ENCODE measurements at regions not wholly inside any gene's neighbourhood (a gene's known extent, or its start where the extent isn't known, plus 50 kb on each side); places are given as distances from the start of the nearest gene placed in this dataset.

- DNase-seq (ENCODE audit: low read depth), result no peak
Measured at GRCh38 chr6:92723390-92723931, 695.9 kb downstream of the EPHA7 start.

GRCh38 chr6:92719773-92720172, 699.6 kb downstream of the EPHA7 start:
- DNase-seq (ENCODE audit: low read depth), result no peak

- no peak for DNase-seq (ENCODE audit: low read depth)
Measured at GRCh38 chr6:92716638-92717037, 702.7 kb downstream of the EPHA7 start.

GRCh38 chr6:92715991-92716390, 703.4 kb downstream of the EPHA7 start:
- DNase-seq (ENCODE audit: low read depth), result peak; percentile 50

GRCh38 chr6:92714346-92714745, 705.0 kb downstream of the EPHA7 start:
- DNase-seq (ENCODE audit: low read depth), result no peak

GRCh38 chr6:92710048-92710447, 709.3 kb downstream of the EPHA7 start:
- no peak for DNase-seq (ENCODE audit: low read depth)

- no peak for DNase-seq (ENCODE audit: low read depth)
Measured at GRCh38 chr6:92708945-92709344, 710.4 kb downstream of the EPHA7 start.

- peak; percentile 11 for DNase-seq (ENCODE audit: low read depth)
Measured at GRCh38 chr6:92708270-92708669, 711.1 kb downstream of the EPHA7 start.

GRCh38 chr6:92706976-92707375, 712.4 kb downstream of the EPHA7 start:
- DNase-seq (ENCODE audit: low read depth), result peak; percentile 57

GRCh38 chr6:92701425-92702096, 717.8 kb downstream of the EPHA7 start:
- DNase-seq (ENCODE audit: low read depth), result no peak

GRCh38 chr6:92700411-92700810, 718.9 kb downstream of the EPHA7 start:
- DNase-seq (ENCODE audit: low read depth), result no peak

- no peak for DNase-seq (ENCODE audit: low read depth)
Measured at GRCh38 chr6:92690997-92691599, 728.3 kb downstream of the EPHA7 start.

- no peak for DNase-seq (ENCODE audit: low read depth)
Measured at GRCh38 chr6:92688342-92688741, 731.0 kb downstream of the EPHA7 start.

GRCh38 chr6:92687278-92687677, 732.1 kb downstream of the EPHA7 start:
- no peak for DNase-seq (ENCODE audit: low read depth)

GRCh38 chr6:92684386-92684785, 735.0 kb downstream of the EPHA7 start:
- DNase-seq (ENCODE audit: low read depth), result no peak

GRCh38 chr6:92683748-92684147, 735.6 kb downstream of the EPHA7 start:
- DNase-seq (ENCODE audit: low read depth), result no peak

- DNase-seq (ENCODE audit: low read depth), result peak; percentile 36
Measured at GRCh38 chr6:92682516-92683398, 736.6 kb downstream of the EPHA7 start.

- no peak for DNase-seq (ENCODE audit: low read depth)
Measured at GRCh38 chr6:92681401-92681800, 738.0 kb downstream of the EPHA7 start.

GRCh38 chr6:92671462-92671861, 747.9 kb downstream of the EPHA7 start:
- DNase-seq (ENCODE audit: low read depth), result peak; percentile 60

GRCh38 chr6:92667843-92668242, 751.5 kb downstream of the EPHA7 start:
- DNase-seq (ENCODE audit: low read depth), result no peak

- DNase-seq (ENCODE audit: low read depth), result no peak
Measured at GRCh38 chr6:92648364-92649086, 770.8 kb downstream of the EPHA7 start.

- peak; percentile 51 for DNase-seq (ENCODE audit: low read depth)
Measured at GRCh38 chr6:92647630-92648029, 771.7 kb downstream of the EPHA7 start.

Measured in renal cortical epithelial cell (primary cell).